ENCODE measurements at regions not wholly inside any gene's neighbourhood (a gene's known extent, or its start where the extent isn't known, plus 50 kb on each side); places are given as distances from the start of the nearest gene placed in this dataset.

- Histone ChIP-seq H3K27ac (no peak overlapping the region), H3K4me3 (no peak overlapping the region), H3K36me3 (no peaks in the 10 kb centered on the region), H3K27me3 (peaks cover 5% of the 10 kb centered on the region), H3K4me1 (ENCODE audit: low read depth) (no peaks in the 10 kb centered on the region), H3K9me3 (ENCODE audit: low read depth) (no peaks in the 10 kb centered on the region)
- peak in 1 of 2 donors; percentile 20 for DNase-seq (ENCODE audit: low read depth in 1 of 2, low spot score in 1 of 2)
- TF ChIP-seq CTCF (IDR thresholded peaks at IDR 0.05; ENCODE audit: low read depth, low read length), result no peak
Measured at GRCh38 chr20:22379472-22379871, 204.9 kb downstream of the FOXA2 start.

GRCh38 chr20:22374678-22375590 lies 209.4 kb downstream of the FOXA2 start:
- Histone ChIP-seq H3K27me3 (peaks cover 4% of the 10 kb centered on the region), H3K4me1 (ENCODE audit: low read depth) (no peaks in the 10 kb centered on the region), H3K4me3 (no peak overlapping the region), H3K36me3 (no peaks in the 10 kb centered on the region), H3K27ac (no peak overlapping the region), H3K9me3 (ENCODE audit: low read depth) (no peaks in the 10 kb centered on the region)
- peak in 1 of 2 donors; percentile 27 for DNase-seq (ENCODE audit: low read depth in 1 of 2, low spot score in 1 of 2)
- TF ChIP-seq CTCF (IDR thresholded peaks at IDR 0.05; ENCODE audit: low read depth, low read length), result no peak

GRCh38 chr20:22374066-22374465 lies 210.3 kb downstream of the FOXA2 start:
- Histone ChIP-seq H3K4me1 (ENCODE audit: low read depth) (no peaks in the 10 kb centered on the region), H3K27ac (no peak overlapping the region), H3K9me3 (ENCODE audit: low read depth) (no peaks in the 10 kb centered on the region), H3K36me3 (no peaks in the 10 kb centered on the region), H3K4me3 (no peak overlapping the region), H3K27me3 (peaks cover 4% of the 10 kb centered on the region)
- TF ChIP-seq CTCF (IDR thresholded peaks at IDR 0.05; ENCODE audit: low read depth, low read length), result no peak
- no peak for DNase-seq (ENCODE audit: low read depth in 1 of 2, low spot score in 1 of 2)

GRCh38 chr20:22373164-22373895 lies 211.0 kb downstream of the FOXA2 start:
- no peaks in the 10 kb centered on the region for H3K36me3 ChIP-seq
- H3K27ac ChIP-seq, result no peak overlapping the region
- H3K9me3 ChIP-seq (ENCODE audit: low read depth), result no peaks in the 10 kb centered on the region
- H3K4me1 ChIP-seq (ENCODE audit: low read depth), result no peaks in the 10 kb centered on the region
- DNase-seq (ENCODE audit: low read depth in 1 of 2, low spot score in 1 of 2), result no peak
- H3K27me3 ChIP-seq, result peaks cover 4% of the 10 kb centered on the region
- no peak for TF ChIP-seq CTCF (IDR thresholded peaks at IDR 0.05; ENCODE audit: low read depth, low read length)
- no peak overlapping the region for H3K4me3 ChIP-seq

GRCh38 chr20:22371843-22372242 lies 212.5 kb downstream of the FOXA2 start:
- no peaks in the 10 kb centered on the region for H3K4me1 ChIP-seq (ENCODE audit: low read depth)
- TF ChIP-seq CTCF (IDR thresholded peaks at IDR 0.05; ENCODE audit: low read depth, low read length), result no peak
- H3K9me3 ChIP-seq (ENCODE audit: low read depth), result no peaks in the 10 kb centered on the region
- H3K36me3 ChIP-seq, result no peaks in the 10 kb centered on the region
- peaks cover 8% of the 10 kb centered on the region for H3K27me3 ChIP-seq
- DNase-seq (ENCODE audit: low read depth in 1 of 2, low spot score in 1 of 2), result no peak
- H3K27ac ChIP-seq, result no peak overlapping the region
- H3K4me3 ChIP-seq, result no peak overlapping the region
